GM18526 (cell line): ENCODE measurements at regions not wholly inside any gene's neighbourhood (a gene's known extent, or its start where the extent isn't known, plus 50 kb on each side); places are given as distances from the start of the nearest gene placed in this dataset.

Source experiments
- POLR2A ChIP-seq: IDR thresholded peaks from 3 replicates; pipeline ENCODE4 v1.6.1; 2011; ENCODE audit not compliant: insufficient read length; ENCODE audit errors: extremely low read depth

- TF ChIP-seq POLR2A, result peak; percentile 39
Measured at GRCh38 chr3:106256249-106256957, 387.6 kb upstream of the CBLB start.

GRCh38 chr3:106257172-106257571 is 388.4 kb upstream of the CBLB start:
- no peak for TF ChIP-seq POLR2A

- no peak for TF ChIP-seq POLR2A
Measured at GRCh38 chr3:106261396-106261795, 392.6 kb upstream of the CBLB start.

GRCh38 chr3:106261915-106262683 is 393.3 kb upstream of the CBLB start:
- TF ChIP-seq POLR2A, result no peak

- TF ChIP-seq POLR2A, result no peak
Measured at GRCh38 chr3:106263011-106263410, 394.2 kb upstream of the CBLB start.

GRCh38 chr3:106263546-106263945 is 394.7 kb upstream of the CBLB start:
- no peak for TF ChIP-seq POLR2A

GRCh38 chr3:106265704-106266103 is 396.9 kb upstream of the CBLB start:
- no peak for TF ChIP-seq POLR2A

- TF ChIP-seq POLR2A, result no peak
Measured at GRCh38 chr3:106268696-106269095, 399.9 kb upstream of the CBLB start.

- TF ChIP-seq POLR2A, result no peak
Measured at GRCh38 chr3:106272302-106272701, 403.5 kb upstream of the CBLB start.

- no peak for TF ChIP-seq POLR2A
Measured at GRCh38 chr3:106275592-106275991, 406.8 kb upstream of the CBLB start.

GRCh38 chr3:106276151-106276550 is 407.3 kb upstream of the CBLB start:
- no peak for TF ChIP-seq POLR2A

GRCh38 chr3:106276755-106277612 is 408.2 kb upstream of the CBLB start:
- no peak for TF ChIP-seq POLR2A

- no peak for TF ChIP-seq POLR2A
Measured at GRCh38 chr3:106277731-106278130, 408.9 kb upstream of the CBLB start.

GRCh38 chr3:106281221-106281620 is 412.4 kb upstream of the CBLB start:
- no peak for TF ChIP-seq POLR2A

GRCh38 chr3:106282943-106283342 is 414.1 kb upstream of the CBLB start:
- no peak for TF ChIP-seq POLR2A

- TF ChIP-seq POLR2A, result no peak
Measured at GRCh38 chr3:106288781-106289180, 420.0 kb upstream of the CBLB start.

GRCh38 chr3:106290304-106290997 is 421.6 kb upstream of the CBLB start:
- TF ChIP-seq POLR2A, result no peak
